ENCODE measurements at regions not wholly inside any gene's neighbourhood (a gene's known extent, or its start where the extent isn't known, plus 50 kb on each side); places are given as distances from the start of the nearest gene placed in this dataset.

DNA sequence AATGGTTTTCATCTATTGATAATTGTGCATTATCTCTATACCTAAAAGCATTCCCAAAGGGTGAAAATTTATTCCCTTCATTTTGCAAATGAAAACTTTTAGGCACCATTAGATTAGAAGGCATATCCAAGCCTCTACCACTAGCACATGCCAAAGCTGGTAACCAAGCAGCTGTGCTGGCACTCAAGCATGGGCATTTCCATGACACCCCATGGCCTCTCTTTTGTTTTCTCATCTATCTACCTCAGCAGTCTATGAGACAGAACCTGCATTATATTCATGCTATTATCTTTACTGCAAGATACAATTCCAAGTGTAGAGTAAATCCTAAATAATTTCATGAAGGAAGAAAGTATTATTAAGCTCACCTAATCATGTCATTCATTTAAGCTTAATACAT lies 334.3 kb upstream of the LRRC7 start:
- no peak for DNase-seq (ENCODE audit: low read depth)

DNA sequence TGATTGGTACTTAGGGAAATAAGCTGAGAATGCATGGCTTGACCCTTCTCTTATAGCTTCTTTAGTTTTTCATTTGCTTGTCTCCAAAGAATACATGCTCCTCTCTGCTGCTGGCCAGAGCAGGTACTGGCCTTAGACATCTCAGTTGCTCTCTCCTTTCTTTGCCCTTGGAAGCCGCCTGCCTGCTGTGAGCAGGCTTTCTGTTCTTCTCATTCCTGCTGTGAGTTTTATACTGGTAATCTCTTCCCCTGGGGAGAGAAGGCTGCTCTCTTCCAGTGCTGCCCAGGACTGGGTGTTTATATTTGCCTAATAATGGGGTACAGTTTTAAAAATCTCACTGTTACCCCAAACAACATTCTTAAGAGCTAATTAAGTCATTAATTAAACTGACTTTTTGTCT lies 323.5 kb upstream of the LRRC7 start:
- DNase-seq (ENCODE audit: low read depth): no peak

DNA sequence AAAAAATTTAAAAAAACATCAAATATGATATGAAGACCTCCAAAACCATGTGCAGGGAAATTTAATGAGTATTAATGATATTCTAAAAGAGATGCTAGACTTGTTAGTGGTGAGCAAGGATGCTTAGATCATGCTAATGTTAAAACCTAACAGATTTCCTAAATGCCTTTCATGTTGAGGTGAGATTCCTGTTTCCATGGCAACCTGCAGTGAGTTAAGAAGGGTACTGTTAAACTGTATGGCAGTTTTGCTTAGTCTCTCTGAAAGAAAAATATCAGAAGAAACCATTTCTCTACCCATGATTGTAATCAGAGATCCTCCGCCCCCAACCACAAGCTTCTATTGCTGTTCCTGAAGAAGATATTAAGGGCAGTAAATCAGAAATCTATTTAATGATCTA lies 321.6 kb upstream of the LRRC7 start:
- no peak for DNase-seq (ENCODE audit: low read depth)

DNA sequence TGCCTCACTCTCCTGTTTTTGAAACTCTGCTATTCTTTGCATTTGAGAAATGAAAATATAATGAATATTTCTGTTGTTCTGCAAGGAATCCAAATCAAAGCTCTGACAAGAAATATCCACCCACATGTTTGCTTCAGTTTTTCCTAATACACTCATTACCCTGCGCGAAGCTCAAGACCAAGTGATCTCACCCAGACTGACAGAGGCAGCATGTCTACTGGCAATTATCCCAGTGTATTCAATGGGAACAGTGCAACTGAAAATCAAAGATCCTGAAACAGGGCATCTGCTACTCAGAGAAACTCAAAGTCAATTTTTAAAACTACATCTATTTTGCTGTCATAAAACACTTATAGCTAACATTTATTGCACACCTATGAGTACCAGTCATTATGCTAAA lies 321.0 kb upstream of the LRRC7 start:
- no peak for DNase-seq (ENCODE audit: low read depth)

DNA sequence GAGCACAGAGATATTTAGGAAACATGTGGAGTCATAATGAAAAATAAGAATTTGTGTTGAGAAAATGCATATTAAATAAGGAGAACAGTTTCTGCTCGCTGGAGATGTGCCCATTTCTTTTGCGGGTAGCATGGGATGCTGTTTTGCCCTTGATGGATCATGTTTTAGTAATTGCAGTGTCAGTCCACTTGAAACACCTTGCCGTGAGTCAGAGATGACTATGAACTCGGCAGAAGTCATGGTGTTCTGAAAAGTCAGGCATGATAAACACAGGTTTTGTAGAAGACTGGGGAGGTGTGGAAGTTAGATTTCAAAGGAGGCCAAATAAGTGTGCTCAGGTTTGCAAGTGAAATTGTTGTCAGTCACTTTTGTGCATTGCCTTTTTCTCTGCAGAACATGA lies 315.0 kb upstream of the LRRC7 start:
- peak; percentile 25 for DNase-seq (ENCODE audit: low read depth)

DNA sequence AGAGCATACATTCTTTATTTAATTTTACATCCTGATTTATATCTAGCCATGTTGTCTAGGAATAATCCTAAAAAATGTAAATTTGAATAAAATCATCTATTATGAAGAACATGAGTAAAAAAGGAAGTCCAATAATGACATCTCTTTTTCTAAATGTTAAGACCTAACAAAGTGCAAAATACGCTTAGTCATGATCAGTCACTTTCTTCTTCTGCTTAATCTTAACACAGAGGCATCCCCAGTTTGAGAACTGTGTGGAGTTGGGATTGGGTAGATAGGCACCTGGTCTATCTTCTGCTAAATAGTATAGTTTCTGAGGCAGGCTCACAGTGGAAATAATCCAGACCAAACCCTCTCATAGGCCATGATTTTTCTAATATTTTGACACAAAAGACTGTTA lies 311.7 kb upstream of the LRRC7 start:
- no peak for DNase-seq (ENCODE audit: low read depth)

DNA sequence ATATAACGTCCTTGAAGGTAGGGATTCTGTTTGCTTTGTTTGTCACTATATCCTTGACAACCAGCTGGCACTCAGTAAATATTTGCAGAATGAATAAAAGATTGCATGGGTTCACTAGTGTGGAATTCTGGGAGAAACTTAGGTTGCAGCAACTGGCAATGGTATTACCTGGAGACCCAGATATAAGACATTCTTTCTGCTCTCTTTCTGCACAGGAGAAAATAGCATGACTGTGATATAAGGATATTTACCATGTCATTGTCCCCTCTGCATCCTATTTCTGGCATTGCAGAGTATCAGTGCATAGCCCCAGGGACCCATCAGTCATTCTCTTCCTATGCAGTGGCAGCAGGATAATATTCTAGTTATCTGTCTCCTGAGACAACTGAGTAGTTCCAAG lies 308.9 kb upstream of the LRRC7 start:
- DNase-seq (ENCODE audit: low read depth): peak; percentile 9

DNA sequence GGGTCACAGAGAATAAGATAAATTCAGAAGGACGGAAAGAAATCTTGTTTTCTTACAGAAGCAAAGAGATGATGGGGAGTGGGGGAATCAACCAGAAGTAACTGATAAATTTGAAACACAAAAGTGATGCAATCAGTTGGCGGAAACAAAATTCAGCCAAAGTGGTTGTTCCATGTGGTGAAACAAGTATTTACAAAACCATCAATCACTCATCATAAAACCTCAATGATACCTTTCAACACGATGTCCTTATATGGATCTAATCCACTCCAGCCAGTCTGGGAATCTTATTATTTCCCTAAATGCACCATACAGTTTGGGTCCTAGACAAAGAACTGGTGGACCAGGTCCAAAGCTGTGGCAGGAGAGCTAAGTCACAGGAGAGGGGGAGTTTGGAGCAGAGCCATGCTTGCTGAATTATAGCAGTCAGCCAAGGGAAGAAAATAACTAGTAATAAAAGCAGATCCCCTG lies 303.8 kb upstream of the LRRC7 start:
- DNase-seq (ENCODE audit: low read depth): peak; percentile 79

DNA sequence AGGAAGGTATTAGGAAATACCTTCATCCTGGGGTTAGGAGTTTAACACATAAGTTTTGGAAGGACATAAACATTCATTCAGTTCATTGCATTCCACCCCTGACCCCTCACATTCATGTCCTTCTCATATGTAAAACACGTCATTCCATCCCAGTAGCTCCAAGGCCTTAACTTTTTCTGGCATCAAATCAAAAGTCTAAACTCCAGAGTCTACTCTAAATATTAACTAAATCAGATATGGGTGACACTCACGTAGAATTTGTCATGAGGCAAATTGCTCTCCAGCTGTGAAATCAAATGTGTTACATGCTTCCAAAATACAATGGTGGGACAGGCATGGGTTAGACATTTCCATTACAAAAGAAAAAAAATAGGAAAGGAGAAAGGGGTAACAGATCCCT lies 298.2 kb upstream of the LRRC7 start:
- DNase-seq (ENCODE audit: low read depth): no peak

DNA sequence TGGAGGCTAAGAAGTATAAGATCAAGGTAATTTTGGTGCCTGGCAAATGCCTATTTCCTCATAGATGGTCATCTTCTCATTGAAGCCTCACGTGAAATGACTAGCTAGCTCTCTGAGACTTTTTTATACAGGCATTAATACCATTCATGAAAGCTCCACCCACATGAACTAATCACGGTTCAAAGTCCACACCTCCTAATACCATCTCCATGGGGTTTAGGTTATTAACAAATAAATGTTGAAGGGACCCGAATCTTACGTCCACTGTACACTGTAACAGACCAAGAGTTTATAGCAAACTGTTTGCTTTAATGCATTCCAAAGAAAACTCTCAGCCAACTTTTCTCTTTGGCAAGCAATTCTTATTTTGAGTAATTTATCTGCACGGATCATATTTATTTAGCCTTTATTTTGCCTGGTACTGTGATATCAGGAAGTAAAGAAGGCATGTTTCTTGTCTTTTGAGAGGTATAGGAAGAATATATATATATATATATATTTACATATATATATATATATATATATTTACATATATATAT lies 296.1 kb upstream of the LRRC7 start:
- no peak for DNase-seq (ENCODE audit: low read depth)

DNA sequence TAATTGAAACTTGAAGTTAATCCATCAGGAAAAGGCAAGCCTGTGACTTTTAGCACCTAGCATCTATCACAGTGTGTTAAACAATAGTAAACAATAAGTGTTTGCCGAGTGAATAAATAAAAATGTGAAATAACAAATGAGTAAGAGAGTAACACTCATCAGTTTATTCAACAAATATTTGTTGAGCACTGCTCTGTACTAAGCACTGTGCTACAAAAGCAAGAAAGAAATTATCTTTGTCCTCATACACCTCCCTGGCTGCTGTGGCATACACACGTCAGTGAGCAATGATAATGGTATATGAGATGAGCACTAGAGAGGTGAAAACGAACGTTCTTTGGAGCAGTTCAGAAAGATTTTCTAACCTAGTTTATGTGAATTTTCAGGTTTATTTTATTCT lies 295.0 kb upstream of the LRRC7 start:
- DNase-seq (ENCODE audit: low read depth): no peak

DNA sequence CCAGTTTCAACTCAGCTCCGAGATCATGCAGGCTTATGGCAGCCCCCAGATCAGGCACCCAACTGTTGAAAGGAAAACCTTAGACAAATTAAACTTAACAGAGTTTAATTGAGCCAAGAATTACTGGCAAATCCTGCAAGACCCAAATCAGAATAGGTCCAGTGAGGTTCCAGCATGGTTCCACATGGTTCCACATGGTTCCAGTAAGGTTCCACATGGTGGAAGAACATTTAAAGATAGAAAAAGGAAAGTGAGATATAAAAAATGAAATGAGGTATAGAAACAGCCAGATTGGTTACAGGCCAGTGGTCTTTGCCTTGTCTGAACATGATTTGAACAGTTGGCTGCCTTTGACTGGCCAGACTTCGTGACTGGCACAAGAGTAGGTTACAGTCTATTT lies 288.8 kb upstream of the LRRC7 start:
- no peak for DNase-seq (ENCODE audit: low read depth)

DNA sequence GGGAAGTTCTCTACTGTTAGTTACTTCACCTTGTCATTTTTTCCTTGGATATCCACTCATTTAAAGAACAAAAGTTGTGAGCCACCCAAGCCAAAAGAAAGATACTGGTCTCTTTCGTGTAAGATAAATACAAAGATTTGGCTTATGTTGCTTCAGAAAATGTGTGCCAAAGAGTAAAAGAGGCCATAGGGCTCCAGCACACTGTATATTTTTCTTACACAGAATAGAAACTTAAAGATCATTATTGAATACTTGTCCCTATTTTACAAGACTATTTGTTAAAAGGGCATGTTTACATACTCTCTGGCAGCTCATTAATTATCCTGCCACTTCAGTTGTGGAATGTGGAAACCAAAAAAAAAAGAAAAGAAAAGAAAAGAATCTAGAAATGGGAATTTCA lies 284.2 kb upstream of the LRRC7 start:
- DNase-seq (ENCODE audit: low read depth): no peak

DNA sequence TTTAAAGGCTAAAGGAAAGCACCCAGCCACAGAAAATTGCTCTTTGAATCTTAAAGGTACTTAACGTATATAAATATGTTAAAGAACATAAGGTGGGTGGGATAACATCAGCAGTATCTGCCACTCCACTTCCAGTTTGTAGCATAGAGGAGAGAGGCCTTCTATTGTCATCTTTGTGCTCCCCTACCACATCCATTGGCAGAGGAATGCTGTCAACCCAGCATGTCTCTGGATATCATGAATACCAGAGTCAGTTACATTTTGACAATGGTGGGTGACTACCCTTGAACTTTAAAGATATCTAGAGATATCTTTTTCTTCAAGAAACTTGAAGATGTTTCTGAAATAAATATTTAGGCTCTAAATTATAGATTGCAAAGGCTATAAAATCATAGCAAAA lies 283.2 kb upstream of the LRRC7 start:
- no peak for DNase-seq (ENCODE audit: low read depth)

DNA sequence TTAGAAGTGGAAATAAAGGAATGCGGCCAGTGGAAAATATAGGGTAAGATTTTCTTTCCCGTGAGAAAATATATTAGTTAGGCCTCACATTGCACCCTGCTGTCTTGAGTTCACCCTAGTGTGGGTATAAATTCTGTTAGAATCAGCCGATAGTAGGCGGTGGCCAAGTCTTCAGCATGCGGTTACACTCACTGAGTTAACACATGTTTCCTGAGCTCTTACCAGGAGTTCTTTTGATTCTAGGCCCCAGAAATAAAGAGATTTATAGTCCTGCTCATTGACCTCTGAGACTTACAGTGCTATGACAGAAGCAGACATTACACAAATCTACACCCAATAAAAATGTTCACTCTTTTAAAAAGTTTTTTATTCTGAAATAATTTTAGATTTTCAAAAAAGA lies 279.3 kb upstream of the LRRC7 start:
- DNase-seq (ENCODE audit: low read depth): no peak

DNA sequence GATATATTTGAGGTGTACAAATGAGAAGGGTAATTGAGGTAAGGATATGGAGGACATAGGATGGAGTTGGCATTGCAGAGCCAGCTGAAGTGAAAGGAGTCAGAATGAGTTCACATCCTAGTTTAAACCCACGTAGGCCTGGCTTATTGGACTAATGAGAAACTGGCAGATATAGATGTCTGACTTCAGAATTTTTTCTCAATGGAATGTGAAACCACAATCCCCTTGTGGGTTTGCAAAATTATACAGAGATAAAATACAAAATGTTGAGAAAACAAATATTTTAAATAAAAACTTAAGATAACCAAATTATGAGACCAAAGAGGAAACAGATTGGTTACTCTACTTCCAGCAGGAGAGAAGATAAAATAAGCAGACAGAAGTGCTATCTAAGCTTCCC lies 277.4 kb upstream of the LRRC7 start:
- peak; percentile 51 for DNase-seq (ENCODE audit: low read depth)

DNA sequence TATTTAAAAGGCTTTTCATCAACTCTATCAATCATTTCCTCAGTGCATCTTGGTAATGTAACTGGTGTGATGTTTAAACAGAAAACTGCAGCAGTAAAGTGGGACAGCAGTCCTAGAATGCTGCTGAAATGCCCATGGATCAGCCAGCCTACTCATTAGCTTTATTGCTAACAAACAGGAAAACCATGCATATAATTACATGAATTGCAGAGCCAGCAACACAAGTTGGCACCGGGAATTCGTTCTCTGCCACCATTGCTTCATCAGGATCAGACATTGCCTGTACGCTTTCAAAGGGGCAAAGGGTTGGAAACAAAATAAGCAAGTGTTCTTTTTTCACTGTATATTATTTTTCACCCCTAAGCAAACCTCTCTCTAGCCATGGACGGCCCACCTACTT lies 276.2 kb upstream of the LRRC7 start:
- no peak for DNase-seq (ENCODE audit: low read depth)

DNA sequence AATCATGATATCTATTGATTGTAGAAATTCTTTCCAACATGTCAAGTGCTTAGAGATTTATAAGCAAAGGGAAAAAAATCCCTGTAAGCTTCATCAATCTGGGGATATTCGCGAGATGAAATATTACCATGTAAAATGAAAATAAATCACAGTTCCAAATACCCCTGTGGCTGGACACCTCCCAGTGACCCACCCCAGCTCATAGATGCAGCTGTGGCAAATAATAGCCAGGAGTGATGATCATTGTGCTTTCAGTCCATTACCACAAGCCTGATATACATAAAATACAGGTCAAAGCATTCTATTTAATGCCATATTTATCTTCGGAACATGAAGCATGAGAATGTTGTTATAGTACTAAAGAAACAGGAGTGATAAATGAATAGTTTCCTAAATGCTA lies 274.9 kb upstream of the LRRC7 start:
- DNase-seq (ENCODE audit: low read depth): no peak

DNA sequence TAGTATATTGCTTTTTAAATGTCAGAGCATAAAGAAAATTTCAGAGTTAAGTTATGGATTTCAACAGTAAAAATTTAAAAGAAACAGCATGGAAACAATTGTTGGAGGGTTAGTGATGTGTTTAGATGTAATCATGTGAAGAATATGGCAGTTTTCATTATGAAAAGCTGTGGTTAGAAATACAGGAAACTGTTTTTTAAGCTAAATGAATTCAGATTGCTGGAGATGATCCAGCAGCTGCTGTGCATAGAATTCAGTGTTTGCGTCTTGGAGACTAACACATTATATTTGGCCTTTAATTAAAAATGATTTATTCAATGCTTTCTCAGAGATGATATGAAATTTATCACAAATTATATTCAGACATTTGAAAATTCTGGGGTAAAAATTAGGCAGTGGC lies 273.6 kb upstream of the LRRC7 start:
- no peak for DNase-seq (ENCODE audit: low read depth)

DNA sequence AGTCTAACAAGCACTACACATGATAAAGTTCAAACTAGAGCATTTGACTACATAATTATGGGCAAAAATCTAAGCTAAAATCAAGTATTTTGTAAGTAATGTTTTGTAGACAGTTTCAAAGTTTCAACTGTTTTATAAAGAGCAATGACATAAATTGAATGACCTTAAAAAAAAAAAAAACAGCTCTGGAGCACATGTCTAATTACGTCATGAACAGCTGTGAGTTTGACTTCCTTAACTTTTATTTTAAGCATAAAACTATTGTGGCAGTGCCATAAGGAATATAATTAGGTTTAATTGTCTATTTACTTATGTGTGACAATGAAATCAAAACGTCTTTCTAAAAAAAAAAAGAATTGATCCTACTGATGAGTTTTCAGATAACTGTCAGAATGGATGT lies 272.5 kb upstream of the LRRC7 start:
- DNase-seq (ENCODE audit: low read depth): no peak

DNA sequence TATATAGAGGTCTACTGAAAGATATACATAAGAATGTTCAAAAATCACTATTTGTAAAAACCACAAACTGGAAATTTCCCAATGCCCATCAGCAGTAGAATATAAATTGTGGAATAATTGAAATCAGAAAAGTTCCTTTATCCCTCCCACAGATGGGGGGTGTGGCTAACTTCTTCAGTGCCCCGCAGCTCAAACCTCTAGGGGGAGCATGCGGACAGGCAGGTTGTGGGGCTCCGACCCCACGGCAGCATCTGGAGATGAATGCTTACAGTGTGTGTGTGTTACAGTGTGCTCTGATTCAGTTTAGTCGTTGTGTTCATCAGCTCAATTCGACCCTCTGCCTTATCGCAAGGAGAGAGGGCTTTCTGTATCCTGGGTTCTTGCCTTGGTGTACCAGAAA lies 262.1 kb upstream of the LRRC7 start:
- DNase-seq (ENCODE audit: low read depth): no peak

DNA sequence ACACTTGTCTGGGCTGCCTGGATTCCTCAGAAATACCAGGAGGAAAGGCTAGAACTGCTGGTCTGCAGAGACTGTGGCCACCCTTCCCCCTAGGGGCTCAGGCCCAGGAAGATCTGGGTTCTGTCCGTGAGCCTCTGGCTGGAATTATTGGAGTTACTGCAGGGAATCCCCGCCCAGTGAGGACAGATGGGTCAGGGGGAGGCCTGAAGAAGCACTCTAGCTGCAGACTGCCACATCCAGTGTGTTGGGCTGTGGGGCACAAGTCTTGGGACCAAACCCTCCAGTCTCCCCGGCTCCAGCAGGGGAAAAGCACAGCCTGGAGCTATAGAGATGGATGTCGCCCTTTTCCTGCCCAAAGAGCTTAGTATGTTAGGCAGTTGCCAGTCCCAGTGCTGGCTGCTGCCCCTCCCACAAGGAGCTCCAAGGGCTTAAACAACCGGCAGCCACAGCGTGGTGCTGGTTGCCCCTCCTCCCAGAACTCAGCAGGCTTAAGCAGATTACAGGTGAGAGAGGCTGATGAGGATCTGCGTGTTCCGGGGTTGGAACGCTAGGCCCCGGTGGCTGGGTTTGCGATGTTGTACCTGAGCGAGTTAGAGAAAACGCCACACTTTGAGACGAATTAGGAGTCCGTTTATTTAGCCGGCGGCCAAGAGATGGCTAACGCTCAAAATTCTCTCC lies 255.5 kb upstream of the LRRC7 start:
- DNase-seq (ENCODE audit: low read depth): no peak

DNA sequence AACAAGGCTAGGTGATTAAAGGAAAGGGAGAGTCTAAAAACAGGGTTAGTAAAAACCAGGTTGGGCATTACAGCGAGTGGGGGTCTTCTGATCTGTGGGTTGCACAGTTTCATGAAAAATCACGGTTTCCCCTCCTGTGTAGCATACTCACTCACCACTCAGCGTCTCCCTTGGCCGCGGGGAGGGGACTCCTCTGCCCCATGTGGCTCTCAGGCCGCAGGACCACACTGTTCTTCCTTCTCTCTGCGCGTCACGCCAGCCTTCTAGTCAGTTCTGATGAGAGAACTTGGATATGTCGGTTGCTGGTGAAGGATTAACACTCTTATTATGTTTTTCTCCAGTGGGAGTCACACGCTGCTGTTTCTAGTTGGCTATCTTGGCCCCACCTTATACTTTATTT lies 254.6 kb upstream of the LRRC7 start:
- DNase-seq (ENCODE audit: low read depth): no peak

DNA sequence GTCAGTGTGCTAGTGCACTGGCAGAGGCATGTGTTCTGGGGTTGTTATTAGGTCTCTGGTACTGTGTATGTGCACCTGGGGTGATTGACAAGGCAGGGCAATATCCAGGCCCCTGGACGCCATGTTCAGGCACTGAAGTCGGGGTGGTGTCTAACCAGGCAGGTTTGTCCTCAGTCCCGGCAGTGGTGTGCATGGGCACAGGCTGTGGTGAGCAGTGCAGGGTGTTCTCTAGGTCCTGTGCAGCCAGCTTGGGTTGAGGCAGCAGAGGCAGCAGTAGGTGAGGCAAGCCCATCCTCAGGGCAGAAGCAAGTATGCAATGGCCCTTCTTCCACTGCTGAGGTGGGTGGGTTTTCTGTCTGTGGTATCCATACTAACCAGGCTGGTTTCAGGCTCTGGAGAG lies 252.3 kb upstream of the LRRC7 start:
- no peak for DNase-seq (ENCODE audit: low read depth)

All from M059J (cell line).